ENCODE measurements at regions not wholly inside any gene's neighbourhood (a gene's known extent, or its start where the extent isn't known, plus 50 kb on each side); places are given as distances from the start of the nearest gene placed in this dataset.
"Not testable (repeated sequence)": the region's sequence is repeated elsewhere in the genome, so short reads cannot be mapped to it uniquely, and the experiment has no call there.

DNA sequence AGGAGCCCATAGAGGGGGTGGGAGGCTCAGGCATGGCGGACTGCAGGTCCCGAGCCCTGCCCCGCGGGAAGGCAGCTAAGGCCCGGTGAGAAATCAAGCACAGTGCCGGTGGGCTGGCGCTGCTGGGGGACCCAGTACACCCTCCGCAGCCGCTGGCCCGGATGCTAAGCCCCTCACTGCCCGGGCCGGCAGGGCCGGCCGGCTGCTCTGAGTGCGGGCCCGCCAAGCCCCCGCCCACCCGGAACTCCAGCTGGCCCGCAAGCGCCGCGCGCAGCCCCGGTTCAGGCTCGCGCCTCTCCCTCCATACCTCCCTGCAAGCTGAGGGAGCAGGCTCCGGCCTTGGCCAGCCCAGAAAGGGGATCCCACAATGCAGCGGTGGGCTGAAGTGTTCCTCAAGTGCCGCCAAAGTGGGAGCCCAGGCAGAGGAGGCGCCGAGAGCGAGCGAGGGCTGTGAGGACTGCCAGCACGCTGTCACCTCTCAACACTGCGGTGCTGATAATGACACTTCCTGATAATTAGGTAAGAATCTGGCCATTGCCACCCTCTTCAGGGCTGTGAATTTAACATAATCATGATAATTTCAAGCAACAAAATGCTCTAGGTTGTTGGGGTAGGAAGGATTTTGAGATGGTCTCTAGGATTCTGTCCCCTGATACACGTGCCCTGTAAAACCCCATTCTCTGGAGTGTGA is 74.7 kb upstream of the TBL1XR1 start:
- TF ChIP-seq, protein P1, sequence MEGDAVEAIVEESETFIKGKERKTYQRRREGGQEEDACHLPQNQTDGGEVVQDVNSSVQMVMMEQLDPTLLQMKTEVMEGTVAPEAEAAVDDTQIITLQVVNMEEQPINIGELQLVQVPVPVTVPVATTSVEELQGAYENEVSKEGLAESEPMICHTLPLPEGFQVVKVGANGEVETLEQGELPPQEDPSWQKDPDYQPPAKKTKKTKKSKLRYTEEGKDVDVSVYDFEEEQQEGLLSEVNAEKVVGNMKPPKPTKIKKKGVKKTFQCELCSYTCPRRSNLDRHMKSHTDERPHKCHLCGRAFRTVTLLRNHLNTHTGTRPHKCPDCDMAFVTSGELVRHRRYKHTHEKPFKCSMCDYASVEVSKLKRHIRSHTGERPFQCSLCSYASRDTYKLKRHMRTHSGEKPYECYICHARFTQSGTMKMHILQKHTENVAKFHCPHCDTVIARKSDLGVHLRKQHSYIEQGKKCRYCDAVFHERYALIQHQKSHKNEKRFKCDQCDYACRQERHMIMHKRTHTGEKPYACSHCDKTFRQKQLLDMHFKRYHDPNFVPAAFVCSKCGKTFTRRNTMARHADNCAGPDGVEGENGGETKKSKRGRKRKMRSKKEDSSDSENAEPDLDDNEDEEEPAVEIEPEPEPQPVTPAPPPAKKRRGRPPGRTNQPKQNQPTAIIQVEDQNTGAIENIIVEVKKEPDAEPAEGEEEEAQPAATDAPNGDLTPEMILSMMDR (IDR thresholded peaks at IDR 0.05): not testable (repeated sequence)
- not testable (repeated sequence) for TF ChIP-seq POLR2A (IDR thresholded peaks at IDR 0.05)

Measured in adrenal gland (tissue), 5 donors.